Astrocyte (in vitro differentiated cells and primary cell): ENCODE measurements at regions not wholly inside any gene's neighbourhood (a gene's known extent, or its start where the extent isn't known, plus 50 kb on each side); places are given as distances from the start of the nearest gene placed in this dataset.

Experiments
- DNase-seq: peaks from one replicate; pipeline ENCODE4 v3.0.0-alpha.2; 2010; ENCODE audit warnings: low read depth
- FAIRE-seq: peaks from 2 replicates; lab custom pipeline; 2011; peaks lifted over from hg19 to GRCh38; lab: Jason Lieb, UNC
- H2AFZ ChIP-seq: 2 replicates; pipeline ENCODE4 v1.6.0; 2012; ENCODE audit warnings: low read depth, low read length, inconsistent platforms
- H3K27ac ChIP-seq: 2 replicates; pipeline ENCODE4 v1.5.1; 2011; ENCODE audit warnings: low read depth, low read length, inconsistent platforms
- H3K27me3 ChIP-seq: 2 replicates; pipeline ENCODE4 v1.6.0; 2011; ENCODE audit warnings: low read length, inconsistent platforms; ENCODE audit not compliant: insufficient read depth
- H3K36me3 ChIP-seq: 2 replicates; pipeline ENCODE4 v1.5.1; 2011; ENCODE audit warnings: low read length, inconsistent platforms; ENCODE audit not compliant: insufficient read depth
- H3K4me1 ChIP-seq: 2 replicates; pipeline ENCODE4 v1.5.1; 2011; ENCODE audit warnings: low read length, inconsistent platforms; ENCODE audit not compliant: insufficient read depth
- H3K4me2 ChIP-seq: 2 replicates; pipeline ENCODE4 v1.6.0; 2012; ENCODE audit warnings: low read length, inconsistent platforms
- H3K4me3 ChIP-seq: 2 replicates; pipeline ENCODE4 v1.5.1; 2011; ENCODE audit warnings: low read depth, mild to moderate bottlenecking, low read length, inconsistent platforms; ENCODE audit not compliant: insufficient read depth
- H3K79me2 ChIP-seq: 2 replicates; pipeline ENCODE4 v1.6.0; 2012; ENCODE audit warnings: mild to moderate bottlenecking, low read length, inconsistent platforms; ENCODE audit not compliant: insufficient read depth
- H3K9ac ChIP-seq: 2 replicates; pipeline ENCODE4 v1.6.0; 2012; ENCODE audit warnings: mild to moderate bottlenecking, low read length, inconsistent platforms
- H3K9me3 ChIP-seq: 2 replicates; pipeline ENCODE4 v1.5.1; 2012; ENCODE audit warnings: low read depth, mild to moderate bottlenecking, low read length, inconsistent platforms; ENCODE audit not compliant: insufficient read depth
- H4K20me1 ChIP-seq: 2 replicates; pipeline ENCODE4 v1.6.0; 2012; ENCODE audit warnings: low read length, inconsistent platforms; ENCODE audit not compliant: insufficient read depth
- H3K27ac Mint-ChIP-seq: one replicate; pipeline ENCODE4 v1.8.0; 2021; ENCODE audit warnings: mild to moderate bottlenecking, mixed read lengths; ENCODE audit not compliant: unreplicated experiment
- H3K27me3 Mint-ChIP-seq: one replicate; pipeline ENCODE4 v1.8.0; 2021; ENCODE audit warnings: low read depth, mixed read lengths; ENCODE audit not compliant: unreplicated experiment
- H3K36me3 Mint-ChIP-seq: one replicate; pipeline ENCODE4 v1.8.0; 2021; ENCODE audit warnings: low read depth, mixed read lengths; ENCODE audit not compliant: unreplicated experiment
- H3K4me1 Mint-ChIP-seq: one replicate; pipeline ENCODE4 v1.8.0; 2021; ENCODE audit warnings: low read depth, mixed read lengths; ENCODE audit not compliant: unreplicated experiment
- H3K4me3 Mint-ChIP-seq: one replicate; pipeline ENCODE4 v1.8.0; 2021; ENCODE audit warnings: mild to moderate bottlenecking, moderate library complexity, mixed read lengths; ENCODE audit not compliant: unreplicated experiment
- H3K9me3 Mint-ChIP-seq: one replicate; pipeline ENCODE4 v1.8.0; 2021; ENCODE audit warnings: mild to moderate bottlenecking, mixed read lengths; ENCODE audit not compliant: unreplicated experiment
- CTCF ChIP-seq: IDR thresholded peaks from 2 replicates; pipeline ENCODE4 v1.5.1; 2011; ENCODE audit warnings: low read depth, mild to moderate bottlenecking, inconsistent platforms, low read length, moderate library complexity; ENCODE audit not compliant: insufficient read depth
- EZH2 ChIP-seq: IDR thresholded peaks from 2 replicates; pipeline ENCODE4 v1.6.1; 2012; ENCODE audit warnings: mild to moderate bottlenecking, low read length, inconsistent platforms; ENCODE audit not compliant: insufficient read depth

DNA sequence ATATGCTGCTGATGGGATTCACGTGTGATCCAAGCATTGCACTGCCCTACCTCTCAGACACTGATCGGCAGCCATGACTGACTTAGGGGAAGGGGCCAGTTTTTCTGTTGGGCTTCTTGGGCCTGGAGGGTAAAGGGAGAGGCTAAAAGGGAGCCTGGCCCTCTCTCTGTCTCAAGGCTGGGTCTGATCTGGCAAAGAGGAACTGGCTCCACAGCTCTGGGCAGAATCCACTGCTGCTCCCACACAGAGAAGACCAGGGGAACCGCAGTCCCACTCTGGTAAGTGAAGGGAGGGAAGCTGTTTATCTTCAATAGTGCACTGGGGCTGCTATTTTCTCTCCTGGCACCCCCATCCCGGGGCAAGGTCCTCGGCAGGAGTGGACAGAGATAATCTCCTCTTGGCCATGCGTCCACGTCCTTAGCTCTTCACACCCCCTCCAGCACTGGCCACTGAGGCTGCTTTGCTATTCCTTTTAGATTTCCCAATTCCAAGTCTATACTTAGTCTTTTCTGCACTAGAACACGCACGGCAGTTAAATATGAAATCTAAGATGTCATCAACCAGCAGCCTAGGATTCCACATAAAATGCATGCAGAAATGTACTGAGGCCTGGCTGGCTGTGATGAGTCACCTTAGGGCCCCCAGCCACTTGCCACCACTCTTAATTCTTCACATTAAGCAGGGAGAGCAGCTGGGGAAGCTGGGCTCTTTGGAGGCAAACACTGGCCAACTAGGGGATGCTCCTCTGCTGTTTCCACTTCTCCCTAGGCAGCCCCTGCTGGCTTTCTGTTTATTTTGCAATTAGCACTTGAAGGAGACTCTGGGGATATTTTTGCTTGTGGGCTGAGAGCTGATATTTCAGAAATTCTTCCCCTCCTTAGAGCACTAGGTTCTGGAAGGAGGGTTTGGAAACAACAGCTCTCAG is 87.8 kb upstream of the ARMC2 start:
- Histone ChIP-seq H3K9ac (no peak overlapping the region), H3K4me1 (no peaks in the 10 kb centered on the region), H3K27me3 (peaks cover 4% of the 10 kb centered on the region), H3K4me3 (no peak overlapping the region), H3K36me3 (no peaks in the 10 kb centered on the region), H3K27ac (no peak overlapping the region), H3K9me3 (no peaks in the 10 kb centered on the region), H3K4me2 (no peak overlapping the region), H3K79me2 (no peaks in the 10 kb centered on the region), H4K20me1 (no peaks in the 10 kb centered on the region), H2AFZ (no peak overlapping the region)
- no peak overlapping the region for H3K27ac Mint-ChIP-seq
- H3K36me3 Mint-ChIP-seq = no peaks in the 10 kb centered on the region
- peaks cover 17% of the 10 kb centered on the region for H3K4me1 Mint-ChIP-seq
- H3K27me3 Mint-ChIP-seq = peaks cover 27% of the 10 kb centered on the region
- peaks cover 6% of the 10 kb centered on the region for H3K9me3 Mint-ChIP-seq
- H3K4me3 Mint-ChIP-seq = no peak overlapping the region
- FAIRE-seq = no peak
- DNase-seq = peak; percentile 31
- TF ChIP-seq CTCF (no peak), EZH2 (no peak)

DNA sequence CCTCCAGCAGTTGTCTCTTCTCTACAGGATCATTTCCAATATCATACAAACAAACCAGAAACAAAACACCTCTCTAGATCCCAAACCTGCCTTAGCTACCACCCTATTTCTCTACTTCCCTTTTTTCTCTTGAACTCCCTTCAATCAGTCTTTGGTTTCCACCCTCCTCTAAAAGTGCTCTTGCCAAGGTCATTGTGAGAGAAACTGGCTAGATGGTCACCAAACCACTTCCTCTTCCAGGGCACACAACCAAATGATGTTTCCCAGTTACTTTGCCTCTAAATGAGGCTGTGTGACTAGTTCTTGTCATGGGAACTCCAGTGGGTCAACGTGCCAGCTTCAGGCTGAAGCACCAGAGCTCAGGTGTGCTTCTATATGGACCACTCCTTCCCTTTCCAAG is 85.8 kb upstream of the ARMC2 start:
- Mint-ChIP-seq H3K36me3 (no peaks in the 10 kb centered on the region), H3K4me1 (peaks cover 10% of the 10 kb centered on the region), H3K27ac (no peak overlapping the region), H3K27me3 (peaks cover 28% of the 10 kb centered on the region), H3K9me3 (peaks cover 6% of the 10 kb centered on the region), H3K4me3 (no peak overlapping the region)
- Histone ChIP-seq H3K27ac (no peak overlapping the region), H3K27me3 (peaks cover 4% of the 10 kb centered on the region), H3K9me3 (no peaks in the 10 kb centered on the region), H2AFZ (no peak overlapping the region), H4K20me1 (no peaks in the 10 kb centered on the region), H3K79me2 (no peaks in the 10 kb centered on the region), H3K9ac (no peak overlapping the region), H3K36me3 (no peaks in the 10 kb centered on the region), H3K4me1 (no peaks in the 10 kb centered on the region), H3K4me3 (no peak overlapping the region), H3K4me2 (no peak overlapping the region)
- FAIRE-seq (no peak), DNase-seq (no peak)
- TF ChIP-seq CTCF (no peak), EZH2 (no peak)
